Neural cell (in vitro differentiated cells): ENCODE measurements at regions not wholly inside any gene's neighbourhood (a gene's known extent, or its start where the extent isn't known, plus 50 kb on each side); places are given as distances from the start of the nearest gene placed in this dataset.

Experiments used
- EP300 ChIP-seq: fragments of 450-650 bp; conservative IDR thresholded peaks from 2 replicates; pipeline ENCODE4 v1.6.1; 2014; ENCODE audit warnings: antibody characterized with exemption, mild to moderate bottlenecking, moderate library complexity; ENCODE audit not compliant: poor library complexity, severe bottlenecking
- POLR2AphosphoS5 ChIP-seq: IDR thresholded peaks from 2 replicates; pipeline ENCODE4 v1.6.1; 2012
- TF ChIP-seq, protein P1 (sequence below): fragments of 450-650 bp; IDR thresholded peaks from 2 replicates; pipeline ENCODE4 v1.5.1; 2014; ENCODE audit warnings: antibody characterized with exemption, mild to moderate bottlenecking, moderate library complexity; ENCODE audit not compliant: poor library complexity, severe bottlenecking

GRCh38 chr6:55108134-55109130, 65.9 kb upstream of the HCRTR2 start:
- TF ChIP-seq, protein P1, sequence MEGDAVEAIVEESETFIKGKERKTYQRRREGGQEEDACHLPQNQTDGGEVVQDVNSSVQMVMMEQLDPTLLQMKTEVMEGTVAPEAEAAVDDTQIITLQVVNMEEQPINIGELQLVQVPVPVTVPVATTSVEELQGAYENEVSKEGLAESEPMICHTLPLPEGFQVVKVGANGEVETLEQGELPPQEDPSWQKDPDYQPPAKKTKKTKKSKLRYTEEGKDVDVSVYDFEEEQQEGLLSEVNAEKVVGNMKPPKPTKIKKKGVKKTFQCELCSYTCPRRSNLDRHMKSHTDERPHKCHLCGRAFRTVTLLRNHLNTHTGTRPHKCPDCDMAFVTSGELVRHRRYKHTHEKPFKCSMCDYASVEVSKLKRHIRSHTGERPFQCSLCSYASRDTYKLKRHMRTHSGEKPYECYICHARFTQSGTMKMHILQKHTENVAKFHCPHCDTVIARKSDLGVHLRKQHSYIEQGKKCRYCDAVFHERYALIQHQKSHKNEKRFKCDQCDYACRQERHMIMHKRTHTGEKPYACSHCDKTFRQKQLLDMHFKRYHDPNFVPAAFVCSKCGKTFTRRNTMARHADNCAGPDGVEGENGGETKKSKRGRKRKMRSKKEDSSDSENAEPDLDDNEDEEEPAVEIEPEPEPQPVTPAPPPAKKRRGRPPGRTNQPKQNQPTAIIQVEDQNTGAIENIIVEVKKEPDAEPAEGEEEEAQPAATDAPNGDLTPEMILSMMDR: no peak
- TF ChIP-seq POLR2AphosphoS5 (no peak), EP300 (no peak)
